ENCODE measurements at regions not wholly inside any gene's neighbourhood (a gene's known extent, or its start where the extent isn't known, plus 50 kb on each side); places are given as distances from the start of the nearest gene placed in this dataset. TPM values are rescaled to one million over a fixed set of nuclear protein-coding genes. Genes with fewer than 3 reads are reported as not detected.

Small RNAs in the stretch of these regions (small RNA-seq; reads per million reads assigned to genes)
- not detected for gene RF00324 (ENCODE audit: insufficient read depth)
